ENCODE measurements at regions not wholly inside any gene's neighbourhood (a gene's known extent, or its start where the extent isn't known, plus 50 kb on each side); places are given as distances from the start of the nearest gene placed in this dataset.

GRCh38 chr13:21902709-21903098, 231.8 kb downstream of the FGF9 start:
- TF ChIP-seq POLR2A (IDR thresholded peaks at IDR 0.05; ENCODE audit: low read length) (no peak), GATA1 (IDR thresholded peaks at IDR 0.05; ENCODE audit: low read depth, low read length) (no peak)
